HG02884 (cell line): ENCODE measurements at regions not wholly inside any gene's neighbourhood (a gene's known extent, or its start where the extent isn't known, plus 50 kb on each side); places are given as distances from the start of the nearest gene placed in this dataset.

Experiments
- ATAC-seq: cut with Tn5 transposase; IDR thresholded peaks from one replicate; pipeline ENCODE4 v1.9.1; 2021; ENCODE audit warnings: mild to moderate bottlenecking, moderate library complexity; ENCODE audit not compliant: unreplicated experiment

GRCh38 chr6:119590066-119590465 is 240.5 kb upstream of the MAN1A1 start:
- ATAC-seq: no peak

GRCh38 chr6:119587537-119587936 is 238.0 kb upstream of the MAN1A1 start:
- ATAC-seq: no peak

- peak; percentile 96 for ATAC-seq
Measured at GRCh38 chr6:119586250-119586882, 236.8 kb upstream of the MAN1A1 start.

GRCh38 chr6:119584088-119584487 is 234.5 kb upstream of the MAN1A1 start:
- ATAC-seq: no peak

- ATAC-seq: no peak
Measured at GRCh38 chr6:119581220-119581619, 231.7 kb upstream of the MAN1A1 start.

- ATAC-seq: no peak
Measured at GRCh38 chr6:119575721-119576120, 226.2 kb upstream of the MAN1A1 start.

GRCh38 chr6:119568580-119568979 is 219.0 kb upstream of the MAN1A1 start:
- ATAC-seq: no peak

- no peak for ATAC-seq
Measured at GRCh38 chr6:119566546-119567260, 217.1 kb upstream of the MAN1A1 start.

GRCh38 chr6:119565893-119566292 is 216.3 kb upstream of the MAN1A1 start:
- no peak for ATAC-seq

GRCh38 chr6:119562168-119562567 is 212.6 kb upstream of the MAN1A1 start:
- no peak for ATAC-seq

GRCh38 chr6:119559586-119559985 is 210.0 kb upstream of the MAN1A1 start:
- ATAC-seq: no peak

- no peak for ATAC-seq
Measured at GRCh38 chr6:119557239-119557638, 207.7 kb upstream of the MAN1A1 start.

- ATAC-seq: no peak
Measured at GRCh38 chr6:119552021-119552420, 202.5 kb upstream of the MAN1A1 start.

- no peak for ATAC-seq
Measured at GRCh38 chr6:119547024-119547423, 197.5 kb upstream of the MAN1A1 start.

GRCh38 chr6:119545245-119545644 is 195.7 kb upstream of the MAN1A1 start:
- ATAC-seq: no peak

- ATAC-seq: no peak
Measured at GRCh38 chr6:119544325-119545175, 195.0 kb upstream of the MAN1A1 start.

- no peak for ATAC-seq
Measured at GRCh38 chr6:119543332-119543731, 193.8 kb upstream of the MAN1A1 start.

- no peak for ATAC-seq
Measured at GRCh38 chr6:119542037-119542436, 192.5 kb upstream of the MAN1A1 start.

- ATAC-seq: no peak
Measured at GRCh38 chr6:119541132-119541905, 191.8 kb upstream of the MAN1A1 start.

GRCh38 chr6:119540417-119540816 is 190.9 kb upstream of the MAN1A1 start:
- no peak for ATAC-seq
